Motor neuron (in vitro differentiated cells): ENCODE measurements at regions not wholly inside any gene's neighbourhood (a gene's known extent, or its start where the extent isn't known, plus 50 kb on each side); places are given as distances from the start of the nearest gene placed in this dataset.

Experiments
- ATAC-seq, 8 experiments: fragments of 200-7000 bp; cut with Tn5 transposase; replicated peaks in 6 of 8; 2 replicates each; pipeline ENCODE4 v1.8.0; 2021; ENCODE audit warnings: mild to moderate bottlenecking in 8 of 8, moderate library complexity in 8 of 8
- H3K27ac ChIP-seq, 2 donors: fragments of 250-450 bp; sonication (Bioruptor Pico); 2 replicates each; pipeline ENCODE4 v1.9.0; 2021; ENCODE audit warnings: antibody characterized with exemption in 2 of 2, mild to moderate bottlenecking in 2 of 2, moderate library complexity in 1 of 2
- H3K4me1 ChIP-seq, 2 donors: fragments of 250-450 bp; sonication (Bioruptor Pico); replicated peaks in 1 of 2; 2 replicates each; pipeline ENCODE4 v1.6.1; 2021; ENCODE audit warnings: antibody characterized with exemption in 2 of 2, mild to moderate bottlenecking in 2 of 2, moderate library complexity in 1 of 2
- H3K4me3 ChIP-seq, 5 donors: fragments of 250-450 bp; sonication (Bioruptor Pico); 2 replicates each; pipeline ENCODE4 v1.9.0; 2021; ENCODE audit warnings: antibody characterized with exemption in 5 of 5, mild to moderate bottlenecking in 5 of 5, moderate library complexity in 4 of 5
- WGBS, 10 experiments: fragments of 450-650 bp; shearing (Covaris generic); methylation state at CpG; one replicate each; pipeline ENCODE4 v1.0.0; 2022; 5-methylcytosine and 5-hydroxymethylcytosine counted together
- in situ Hi-C, 9 experiments: fragments of 400-800 bp; cut with MboI; loops; one replicate each; pipeline ENCODE4 v1.15.0; 2021; ENCODE audit warnings: low sequenced_read_pairs in 9 of 9, low pct_unique_long_range_greater_than_20kb in 2 of 9; ENCODE audit not compliant: unreplicated experiment in 9 of 9

- H3K27ac ChIP-seq: no peak overlapping the region
- H3K4me3 ChIP-seq: no peak overlapping the region
- in situ Hi-C loops: no loop called here
- H3K4me1 ChIP-seq: no peaks in the 10 kb centered on the region
- ATAC-seq: peak in 3 of 8 experiments; percentile 54 to 91 (median 78)
- WGBS, 10 experiments: 30 to 100% (median 59%) methylated on average over 2 to 9 of the region's 12 CpGs; no CpG with 5 or more reads in 1 of the 10 experiments
Observed at GRCh38 chr5:133831491-133832224, 136.8 kb downstream of the C5orf15 start.

- WGBS, 10 experiments: 62 to 100% (median 92%) methylated on average over 1 to 3 of the region's 3 CpGs; no CpG with 5 or more reads in 5 of the 10 experiments
- in situ Hi-C loops: no loop called here
Observed at GRCh38 chr5:133830911-133831310, 137.5 kb downstream of the C5orf15 start.

GRCh38 chr5:133830281-133830680, 138.1 kb downstream of the C5orf15 start:
- Histone ChIP-seq H3K27ac (no peak overlapping the region), H3K4me1 (no peaks in the 10 kb centered on the region), H3K4me3 (no peak overlapping the region)
- in situ Hi-C loops: no loop called here
- 80 to 100% (median 80%) methylated on average over 1 of the region's 3 CpGs; no CpG with 5 or more reads in 7 of the 10 experiments for WGBS, 10 experiments
- no peak for ATAC-seq

More at GRCh38 chr5:133830911-133831310, 137.5 kb downstream of the C5orf15 start:
- no peaks in the 10 kb centered on the region for H3K4me1 ChIP-seq
- no peak overlapping the region for H3K27ac ChIP-seq
- no peak overlapping the region for H3K4me3 ChIP-seq
- no peak for ATAC-seq

- H3K27ac ChIP-seq: no peak overlapping the region
- ATAC-seq: no peak
- H3K4me1 ChIP-seq: no peaks in the 10 kb centered on the region
- no peak overlapping the region for H3K4me3 ChIP-seq
- 92 to 100% methylated on average over 2 of the region's 3 CpGs; no CpG with 5 or more reads in 8 of the 10 experiments for WGBS, 10 experiments
- in situ Hi-C loops: no loop called here
Observed at GRCh38 chr5:133829786-133830185, 138.6 kb downstream of the C5orf15 start.

DNA sequence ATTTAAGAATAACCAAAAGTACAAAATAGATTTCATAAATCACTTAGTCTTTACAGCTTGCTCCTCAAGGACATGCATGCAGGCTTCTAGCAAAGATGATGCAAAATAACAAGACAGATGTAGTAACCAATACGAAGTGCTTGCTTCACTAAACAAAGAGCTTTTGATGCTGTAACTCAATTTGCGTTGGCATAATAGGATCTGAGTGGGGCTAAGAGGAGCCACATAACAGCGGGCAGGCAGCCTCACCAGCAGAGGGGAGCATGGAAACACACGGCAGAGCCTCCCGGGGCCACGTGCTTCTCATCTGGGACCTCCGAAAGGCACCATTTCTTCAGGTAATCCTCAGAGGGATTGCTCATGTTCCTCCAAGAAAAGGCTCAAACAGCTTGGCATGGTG, 139.7 kb downstream of the C5orf15 start:
- Histone ChIP-seq H3K27ac (no peak overlapping the region), H3K4me1 (no peaks in the 10 kb centered on the region), H3K4me3 (no peak overlapping the region)
- WGBS, 10 experiments: 22 to 92% (median 60%) methylated on average over 1 to 6 of the region's 7 CpGs; no CpG with 5 or more reads in 3 of the 10 experiments
- in situ Hi-C loops: no loop called here
- ATAC-seq: peak in 1 of 8 experiments; percentile 40

DNA sequence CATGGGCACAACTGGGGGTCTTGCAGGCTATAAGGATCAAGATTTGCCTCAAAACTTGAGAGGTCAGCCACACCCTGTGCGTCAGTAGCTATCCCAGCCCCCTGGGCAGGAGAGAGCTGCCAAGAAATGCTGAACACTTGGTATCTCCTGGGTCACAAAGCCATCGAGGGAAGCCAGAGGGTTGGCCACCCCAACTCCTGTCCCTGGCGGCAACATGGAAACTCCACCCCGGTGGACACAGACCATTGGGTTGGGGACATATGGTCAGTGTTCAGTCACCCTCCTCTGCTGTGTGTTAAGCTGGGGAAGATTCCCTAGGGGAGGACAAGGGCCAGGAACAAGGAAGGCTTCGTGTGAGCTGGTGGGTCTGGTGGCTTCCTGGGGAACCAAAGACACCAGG, 140.6 kb downstream of the C5orf15 start:
- ATAC-seq: no peak
- H3K4me1 ChIP-seq: no peaks in the 10 kb centered on the region
- no peak overlapping the region for H3K4me3 ChIP-seq
- in situ Hi-C loops: no loop called here
- no peak overlapping the region for H3K27ac ChIP-seq
- 0 to 55% methylated on average over 1 to 2 of the region's 5 CpGs; no CpG with 5 or more reads in 8 of the 10 experiments for WGBS, 10 experiments

- Histone ChIP-seq H3K4me3 (no peak overlapping the region), H3K4me1 (no peaks in the 10 kb centered on the region), H3K27ac (no peak overlapping the region)
- 53 to 100% (median 80%) methylated on average over 1 to 5 of the region's 11 CpGs; no CpG with 5 or more reads in 3 of the 10 experiments for WGBS, 10 experiments
- peak in 2 of 8 experiments; percentile 29 to 50 for ATAC-seq
- in situ Hi-C loops: no loop called here
Observed at GRCh38 chr5:133827011-133827410, 141.4 kb downstream of the C5orf15 start.

- 43 to 100% (median 58%) methylated on average over 1 to 7 of the region's 15 CpGs; no CpG with 5 or more reads in 2 of the 10 experiments for WGBS, 10 experiments
- in situ Hi-C loops: no loop called here
Observed at GRCh38 chr5:133825631-133826289, 142.7 kb downstream of the C5orf15 start.

DNA sequence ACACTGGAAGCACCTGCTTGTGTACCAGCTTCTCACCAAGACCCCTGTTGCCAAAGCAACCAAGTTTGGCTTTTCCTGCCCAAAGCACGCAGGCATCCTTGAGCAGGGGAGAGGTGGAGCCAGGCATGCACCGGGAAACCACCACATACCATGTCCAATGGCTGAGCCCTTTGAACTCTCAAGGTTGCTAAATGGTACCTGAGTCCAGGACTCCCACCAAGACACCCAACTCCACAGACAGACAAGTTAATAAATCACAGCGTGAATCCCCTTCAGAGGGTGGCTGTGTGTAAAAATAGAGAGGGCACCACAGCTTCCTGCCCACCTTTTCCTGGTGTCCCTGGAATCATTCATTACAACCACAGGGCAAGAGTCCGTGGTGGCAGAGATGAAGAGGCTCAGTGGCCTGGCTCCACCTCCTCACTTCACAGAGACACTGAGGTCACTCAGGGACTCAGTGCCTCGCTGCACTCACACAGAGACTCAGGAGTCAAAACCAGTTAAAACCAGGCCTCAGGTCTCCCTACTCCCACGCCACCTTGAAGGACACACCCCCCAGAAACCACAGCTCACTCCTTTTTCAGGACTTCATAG, 143.7 kb downstream of the C5orf15 start:
- in situ Hi-C loops: no loop called here
- WGBS, 10 experiments: 20 to 87% (median 70%) methylated on average over 1 to 5 of the region's 6 CpGs; no CpG with 5 or more reads in 3 of the 10 experiments
- no peak overlapping the region for H3K27ac ChIP-seq
- no peaks in the 10 kb centered on the region for H3K4me1 ChIP-seq
- ATAC-seq: no peak
- H3K4me3 ChIP-seq: no peak overlapping the region

More at GRCh38 chr5:133825631-133826289, 142.7 kb downstream of the C5orf15 start:
- ATAC-seq: peak in 1 of 8 experiments; percentile 31
- H3K27ac ChIP-seq: no peak overlapping the region
- no peak overlapping the region for H3K4me3 ChIP-seq
- no peaks in the 10 kb centered on the region for H3K4me1 ChIP-seq

GRCh38 chr5:133821889-133822288, 146.5 kb downstream of the C5orf15 start:
- 40 to 100% (median 89%) methylated on average over 1 to 3 of the region's 3 CpGs; no CpG with 5 or more reads in 1 of the 10 experiments for WGBS, 10 experiments
- no peak for ATAC-seq
- no peak overlapping the region for H3K27ac ChIP-seq
- H3K4me1 ChIP-seq: no peaks in the 10 kb centered on the region
- in situ Hi-C loops: no loop called here
- no peak overlapping the region for H3K4me3 ChIP-seq

GRCh38 chr5:133821311-133821741, 147.1 kb downstream of the C5orf15 start:
- Histone ChIP-seq H3K27ac (no peak overlapping the region), H3K4me3 (no peak overlapping the region), H3K4me1 (no peaks in the 10 kb centered on the region)
- peak in 2 of 8 experiments; percentile 64 to 78 for ATAC-seq
- in situ Hi-C loops: no loop called here
- 0 to 100% (median 20%) methylated on average over 1 to 2 of the region's 2 CpGs; no CpG with 5 or more reads in 3 of the 10 experiments for WGBS, 10 experiments

- in situ Hi-C loops: no loop called here
- ATAC-seq: no peak
- 40 to 84% (median 83%) methylated on average over 1 to 3 of the region's 3 CpGs; no CpG with 5 or more reads in 5 of the 10 experiments for WGBS, 10 experiments
- no peak overlapping the region for H3K27ac ChIP-seq
- no peaks in the 10 kb centered on the region for H3K4me1 ChIP-seq
- no peak overlapping the region for H3K4me3 ChIP-seq
Observed at GRCh38 chr5:133820507-133820906, 147.9 kb downstream of the C5orf15 start.

DNA sequence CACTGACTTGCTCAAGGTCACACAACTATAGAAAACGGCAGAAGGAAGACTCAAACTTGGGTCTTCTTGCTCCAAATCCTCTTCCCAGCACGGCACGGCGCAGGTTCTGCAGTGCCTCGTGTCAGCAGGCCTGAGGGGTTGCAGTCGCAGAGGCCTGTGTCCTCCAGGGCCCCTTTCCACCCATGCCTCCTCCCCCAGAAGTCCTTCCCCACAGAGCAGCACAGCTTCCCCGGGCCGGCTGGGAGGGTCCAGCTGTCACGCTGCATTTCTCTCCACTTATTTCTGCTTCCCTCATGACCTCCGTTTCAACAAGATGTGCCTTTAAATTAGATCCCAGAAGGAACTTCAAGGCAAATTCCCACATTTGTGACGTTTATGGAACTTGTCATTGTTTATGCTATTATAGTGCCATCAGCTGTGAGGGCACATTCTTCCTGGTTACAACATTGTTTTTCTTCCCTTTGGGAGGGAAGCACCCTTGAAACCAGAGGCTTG, 148.4 kb downstream of the C5orf15 start:
- in situ Hi-C loops: no loop called here
- ATAC-seq: no peak
- H3K4me3 ChIP-seq: no peak overlapping the region
- 37 to 100% (median 62%) methylated on average over 1 to 7 of the region's 11 CpGs; no CpG with 5 or more reads in 3 of the 10 experiments for WGBS, 10 experiments
- no peak overlapping the region for H3K27ac ChIP-seq
- no peaks in the 10 kb centered on the region for H3K4me1 ChIP-seq
